Islet of Langerhans (tissue), 1 donor: ENCODE measurements at regions not wholly inside any gene's neighbourhood (a gene's known extent, or its start where the extent isn't known, plus 50 kb on each side); places are given as distances from the start of the nearest gene placed in this dataset.
"Not testable (repeated sequence)": the region's sequence is repeated elsewhere in the genome, so short reads cannot be mapped to it uniquely, and the experiment has no call there.

Experiments used
- FAIRE-seq: peaks from one replicate; lab custom pipeline; 2011; peaks lifted over from hg19 to GRCh38; lab: Jason Lieb, UNC

- no peak for FAIRE-seq
Observed at GRCh38 chr4:72770708-72771107, 201.7 kb upstream of the ADAMTS3 start.

DNA sequence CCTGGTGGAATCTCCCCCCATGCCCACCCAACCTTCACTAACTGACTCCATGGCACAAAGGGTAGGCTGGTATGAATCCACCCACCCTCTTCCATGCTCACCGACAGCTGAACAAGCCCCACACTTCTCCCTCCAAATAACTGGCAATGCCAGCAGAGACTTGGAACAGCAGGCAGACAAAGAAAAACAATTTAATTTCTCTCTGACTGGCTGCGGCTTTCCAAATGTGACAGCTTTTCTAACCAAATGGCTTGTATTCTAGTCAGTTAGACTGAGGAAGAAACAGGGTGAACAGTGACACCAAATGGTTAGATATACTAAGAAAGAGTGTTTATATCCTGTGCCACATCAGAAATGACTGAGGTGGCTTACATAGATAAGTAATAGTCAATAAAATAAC is 199.3 kb upstream of the ADAMTS3 start:
- FAIRE-seq = no peak

DNA sequence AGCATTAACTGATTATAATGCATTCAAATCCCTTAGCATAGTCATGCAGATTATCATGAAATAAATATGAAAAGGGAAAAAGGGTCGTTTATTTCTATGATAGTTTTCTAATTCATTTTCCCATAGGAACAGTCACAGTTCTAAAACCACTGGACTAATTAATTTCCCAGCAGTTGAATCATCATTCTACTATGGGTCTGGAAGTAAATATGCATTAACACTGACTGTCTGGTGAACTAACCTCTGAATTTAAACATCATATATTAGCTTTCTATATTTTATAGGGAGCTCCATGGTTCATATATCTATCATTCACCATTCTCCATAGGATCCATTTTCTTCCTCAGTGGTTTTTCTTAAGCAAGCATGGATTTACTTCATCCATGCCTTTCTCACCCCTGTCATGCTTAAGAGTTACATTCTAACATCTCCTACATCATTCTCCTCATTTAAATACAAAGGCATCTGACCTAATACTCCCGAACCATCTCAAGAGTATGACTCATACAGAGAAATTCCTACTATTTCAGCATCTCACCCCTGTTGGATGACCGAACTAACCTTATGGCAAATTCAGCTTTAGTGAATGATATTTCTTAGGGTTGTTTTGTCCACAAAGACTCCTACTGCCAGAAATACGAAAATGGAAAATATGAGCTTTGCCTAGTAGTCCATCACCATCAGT is 198.7 kb upstream of the ADAMTS3 start:
- no peak for FAIRE-seq

- FAIRE-seq = not testable (repeated sequence)
Observed at GRCh38 chr4:72765788-72766187, 196.8 kb upstream of the ADAMTS3 start.

- no peak for FAIRE-seq
Observed at GRCh38 chr4:72761368-72762038, 192.5 kb upstream of the ADAMTS3 start.

GRCh38 chr4:72753414-72753813 is 184.4 kb upstream of the ADAMTS3 start:
- FAIRE-seq = not testable (repeated sequence)

DNA sequence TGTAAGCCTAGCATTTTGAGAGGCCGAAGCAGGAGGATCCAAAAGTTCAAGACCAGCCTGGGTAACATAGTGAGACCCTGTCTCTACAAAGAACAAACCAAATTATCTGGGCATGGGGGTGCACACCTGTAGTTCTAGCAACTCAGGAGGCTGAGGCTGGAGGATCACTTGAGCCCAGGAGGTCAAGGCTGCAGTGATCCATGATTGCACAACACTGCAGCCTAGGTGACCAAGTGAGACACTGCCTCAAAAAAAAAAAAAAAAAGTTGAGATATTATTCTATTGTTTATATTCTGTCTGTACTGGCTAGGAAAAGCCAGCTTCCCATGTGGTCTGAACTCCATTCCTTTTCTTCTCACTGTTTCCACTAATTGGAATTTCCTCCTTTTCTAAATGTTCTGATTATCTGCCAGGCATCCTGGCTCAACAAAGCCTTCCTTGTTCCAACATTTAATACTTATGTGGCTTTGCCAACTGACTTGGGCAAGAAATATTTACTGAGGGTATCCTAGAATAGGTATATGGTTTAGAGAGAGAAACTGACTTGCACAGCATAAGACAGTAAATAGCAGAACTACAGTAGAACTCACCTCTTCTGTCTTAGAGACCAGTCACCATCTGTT is 175.2 kb upstream of the ADAMTS3 start:
- FAIRE-seq = no peak

DNA sequence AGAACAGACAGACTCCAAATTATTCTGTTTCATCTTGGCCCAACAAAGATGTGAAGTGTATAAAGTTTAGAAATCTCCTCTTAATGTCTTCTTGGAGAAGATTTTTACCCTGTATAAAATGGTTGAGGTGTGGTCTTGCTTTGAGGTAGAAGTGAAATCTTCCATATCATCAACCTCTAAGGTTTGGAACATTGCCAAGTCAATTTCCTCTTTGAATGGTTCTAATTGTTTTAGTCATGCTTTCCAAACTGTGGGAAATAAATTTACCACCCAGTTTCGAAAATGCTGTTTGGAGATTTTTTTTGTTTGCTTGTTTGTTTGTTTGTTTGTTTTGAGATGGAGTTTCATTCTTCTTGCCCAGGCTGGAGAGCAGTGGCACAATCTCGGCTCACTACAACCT is 174.1 kb upstream of the ADAMTS3 start:
- FAIRE-seq = no peak

GRCh38 chr4:72715299-72715698 is 146.3 kb upstream of the ADAMTS3 start:
- FAIRE-seq = no peak

DNA sequence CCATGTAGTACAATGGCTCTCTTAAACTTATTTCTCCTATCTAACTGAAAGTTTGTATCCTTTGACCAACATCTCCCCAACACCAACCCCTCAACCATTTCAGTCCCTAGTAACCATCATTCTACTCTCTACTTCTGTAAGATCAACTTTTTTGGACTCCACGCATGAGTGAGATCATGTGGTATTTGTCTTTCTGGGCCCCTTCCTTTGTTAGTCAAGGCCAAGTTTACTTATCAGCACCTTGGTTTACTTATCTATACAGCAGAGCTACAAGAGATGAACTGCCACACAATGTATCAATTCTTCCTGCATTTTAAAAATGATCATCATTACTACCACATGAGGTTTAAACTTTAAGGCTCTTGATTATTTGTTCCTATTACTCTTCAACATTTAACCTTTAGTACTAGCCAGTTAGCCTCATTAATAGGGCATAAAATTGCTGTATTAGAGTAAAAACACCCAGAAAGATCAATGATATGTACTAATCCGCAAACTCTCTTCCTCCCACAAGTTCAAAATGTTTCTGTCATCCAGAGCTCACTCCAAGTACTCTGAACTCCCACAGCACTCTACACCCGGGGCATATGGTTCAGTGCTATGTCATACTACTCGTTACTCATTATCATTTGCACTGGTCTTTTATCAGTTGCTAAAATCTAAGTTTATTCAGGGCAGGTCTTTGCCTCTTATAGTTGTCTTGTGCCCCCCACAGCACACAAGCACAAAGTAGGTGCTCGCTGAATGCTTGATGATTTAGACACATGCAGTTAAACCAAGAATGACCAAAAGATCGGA is 145.7 kb upstream of the ADAMTS3 start:
- no peak for FAIRE-seq

DNA sequence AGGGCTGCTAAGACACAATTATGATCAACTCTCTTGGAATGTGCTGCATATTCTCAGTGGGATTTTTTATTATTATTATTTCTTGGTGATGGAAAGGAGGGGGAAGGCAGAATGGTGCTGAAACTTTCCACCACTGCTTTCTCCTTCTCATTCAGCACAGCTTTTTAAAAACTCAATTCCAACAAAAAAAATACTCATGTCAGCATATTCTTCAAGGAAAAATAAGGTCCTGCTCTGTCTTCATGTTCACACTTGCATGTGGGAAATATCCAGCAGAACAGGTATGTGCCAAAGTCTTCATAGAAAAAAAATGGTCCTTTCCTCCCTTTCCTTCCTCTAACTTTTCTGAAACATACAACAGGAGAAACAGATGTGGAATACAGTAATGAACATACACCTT is 144.0 kb upstream of the ADAMTS3 start:
- FAIRE-seq = no peak

- no peak for FAIRE-seq
Observed at GRCh38 chr4:72709475-72709874, 140.5 kb upstream of the ADAMTS3 start.

GRCh38 chr4:72706684-72707083 is 137.7 kb upstream of the ADAMTS3 start:
- no peak for FAIRE-seq

DNA sequence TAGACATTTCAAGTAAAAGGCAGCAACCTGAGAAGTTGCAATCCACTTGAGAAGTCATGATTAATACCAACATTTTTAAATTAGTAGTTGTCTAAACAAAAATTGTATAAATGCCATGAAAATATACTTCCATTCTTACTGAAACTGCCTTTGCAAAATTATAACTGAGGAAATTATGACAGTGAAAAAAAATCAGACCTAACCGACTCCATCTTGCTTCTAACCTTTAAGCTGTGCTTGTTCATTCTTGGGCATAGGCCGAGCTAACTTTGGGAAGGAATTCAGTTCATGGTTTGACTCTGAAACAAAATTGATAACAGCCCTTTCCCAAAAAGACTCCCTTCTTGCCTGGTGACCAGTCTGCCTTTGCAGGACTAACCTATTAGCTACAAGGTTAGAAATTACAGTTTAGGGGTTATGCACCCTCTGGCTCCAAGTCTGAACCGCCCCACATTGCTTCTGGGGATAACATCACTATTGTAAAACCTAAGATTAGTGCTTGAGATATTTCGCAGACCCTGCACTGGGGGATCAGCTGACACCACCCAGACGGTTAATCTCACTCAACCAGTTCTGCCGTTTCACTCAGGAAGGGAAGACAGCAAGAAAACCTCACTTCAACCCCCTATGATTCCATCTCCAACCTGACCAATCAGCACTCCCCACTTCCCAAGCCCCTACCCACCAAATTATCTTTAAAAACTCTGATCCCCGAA is 136.1 kb upstream of the ADAMTS3 start:
- not testable (repeated sequence) for FAIRE-seq

DNA sequence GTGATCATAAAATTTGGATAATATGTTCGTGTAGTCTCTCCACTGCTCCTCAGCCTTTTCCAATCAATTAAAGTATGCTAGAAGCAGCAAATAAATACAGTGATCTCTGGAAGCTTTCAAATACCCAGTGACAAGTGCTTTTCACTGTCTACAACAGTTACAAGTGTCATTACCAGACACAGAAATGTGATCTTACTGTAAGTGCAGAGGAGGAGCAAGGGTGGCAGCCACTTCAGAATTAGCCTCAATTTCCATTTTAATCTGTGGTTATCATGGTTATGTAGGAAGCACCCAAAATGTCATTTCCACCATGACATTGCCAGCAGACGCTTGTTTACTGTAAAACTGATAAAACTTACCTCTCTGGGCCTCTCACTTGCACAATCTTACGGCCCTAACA is 133.9 kb upstream of the ADAMTS3 start:
- no peak for FAIRE-seq

GRCh38 chr4:72701987-72702819 is 133.2 kb upstream of the ADAMTS3 start:
- peak; percentile 95 for FAIRE-seq

DNA sequence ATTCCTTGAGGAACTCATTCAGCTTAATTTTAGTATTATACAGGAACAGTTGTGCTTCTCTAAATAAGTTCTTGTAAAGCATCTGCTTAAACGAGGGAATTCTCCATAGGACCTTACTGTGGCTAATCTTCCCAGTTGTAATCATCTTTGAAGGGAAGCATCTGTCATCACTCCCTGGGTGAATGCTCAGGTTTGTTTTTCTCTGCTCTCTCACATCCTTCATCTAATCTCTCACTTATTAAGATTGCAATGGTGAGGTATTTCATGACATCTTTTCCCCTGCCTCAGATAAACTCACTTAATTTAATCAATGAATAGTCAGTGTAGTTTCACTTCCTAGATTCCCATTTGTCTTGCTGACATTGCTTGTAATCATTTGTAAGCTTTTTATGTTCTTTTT is 121.8 kb upstream of the ADAMTS3 start:
- no peak for FAIRE-seq

DNA sequence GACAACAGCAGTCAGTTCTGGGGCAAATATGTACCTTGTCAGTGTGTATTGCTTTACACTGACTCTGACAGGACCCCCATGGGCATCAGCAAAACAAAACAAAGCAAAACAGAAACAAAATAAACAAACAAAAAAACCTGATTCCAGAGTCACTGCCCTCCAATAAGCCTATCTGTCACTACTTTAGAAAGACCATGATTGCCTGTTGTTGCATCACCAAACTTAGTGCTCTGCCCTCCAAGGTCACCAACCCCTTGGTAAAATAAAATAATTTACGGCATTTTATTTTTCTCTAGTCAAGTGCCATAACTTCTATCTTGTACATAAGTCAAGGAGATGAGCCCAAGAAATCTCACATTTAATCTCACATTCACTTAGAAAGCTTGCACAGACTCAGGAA is 120.9 kb upstream of the ADAMTS3 start:
- FAIRE-seq = no peak

DNA sequence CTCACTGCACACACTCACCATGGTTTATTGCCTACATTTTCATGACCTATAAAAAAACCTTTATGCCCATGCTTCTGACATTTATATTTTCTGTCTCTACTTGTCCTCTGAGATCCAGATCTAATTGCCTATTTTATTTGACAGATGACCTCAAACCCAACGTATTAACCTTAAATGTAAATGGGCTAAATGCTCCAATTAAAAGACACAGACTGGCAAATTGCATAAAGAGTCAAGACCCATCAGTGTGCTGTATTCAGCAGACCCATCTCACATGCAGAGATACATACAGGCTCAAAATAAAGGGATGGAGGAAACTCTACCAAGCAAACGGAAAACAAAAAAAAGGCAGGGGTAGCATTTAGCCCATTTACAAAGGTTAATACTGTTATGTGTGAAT is 117.4 kb upstream of the ADAMTS3 start:
- not testable (repeated sequence) for FAIRE-seq

- no peak for FAIRE-seq
Observed at GRCh38 chr4:72679666-72680065, 110.6 kb upstream of the ADAMTS3 start.

DNA sequence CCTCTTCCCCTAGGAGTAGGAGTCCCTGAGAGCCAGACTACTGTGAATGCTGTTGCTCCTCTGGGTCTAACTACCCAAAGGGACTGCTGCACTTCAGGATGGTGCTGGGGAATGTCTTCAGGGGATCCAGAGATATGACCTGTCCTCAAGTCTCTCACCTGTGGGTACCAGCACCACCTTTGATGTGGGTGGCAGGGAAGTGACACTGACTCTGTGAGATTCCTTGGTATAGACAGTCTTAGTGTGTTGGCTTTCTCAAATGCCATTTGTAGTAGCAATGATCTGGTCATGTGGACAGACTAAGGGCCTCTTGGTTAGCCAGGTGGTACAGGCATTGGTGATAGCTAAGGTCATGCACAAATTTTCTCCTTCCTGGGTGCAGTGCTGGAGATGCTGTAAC is 108.9 kb upstream of the ADAMTS3 start:
- FAIRE-seq = no peak
